ENCODE measurements at regions not wholly inside any gene's neighbourhood (a gene's known extent, or its start where the extent isn't known, plus 50 kb on each side); places are given as distances from the start of the nearest gene placed in this dataset.

DNA sequence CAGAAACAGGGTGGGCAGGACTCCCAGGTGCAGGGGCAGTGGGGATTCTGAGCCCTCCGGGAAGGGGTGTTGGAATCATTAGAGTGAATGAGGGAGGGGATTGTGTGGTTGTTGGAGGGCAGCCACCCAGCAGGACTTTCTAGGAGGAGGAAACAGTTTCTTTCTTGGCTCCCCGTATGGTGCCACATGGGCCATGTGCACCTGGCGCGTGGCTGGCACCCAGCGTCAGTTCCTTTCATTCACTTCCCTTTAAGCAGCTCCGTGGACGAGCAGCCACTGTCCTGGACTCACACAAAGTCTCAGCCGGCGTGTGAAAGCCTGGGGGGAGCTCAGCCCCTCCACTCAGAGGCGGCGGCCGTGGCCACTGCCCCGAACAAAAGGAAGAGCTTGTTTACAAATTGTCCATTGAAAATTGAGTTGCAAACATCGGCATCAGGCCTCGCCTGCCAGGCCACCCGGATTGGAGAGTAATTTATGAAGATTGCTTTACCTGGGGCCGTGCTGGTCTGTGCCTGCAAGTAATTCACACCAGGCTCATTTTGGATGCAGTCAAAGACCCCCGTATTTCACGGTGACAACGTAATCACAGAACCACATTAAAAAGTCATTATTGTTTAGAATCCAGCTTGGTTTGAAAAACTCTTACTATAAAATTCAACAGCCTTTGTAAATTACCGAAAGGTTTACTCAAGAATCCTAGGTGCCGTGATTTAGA, 101.7 kb upstream of the C14orf180 start:
- Histone ChIP-seq H3K4me1 (ENCODE audit: control insufficient read depth in 2 of 3, insufficient read depth in 2 of 3, low read depth in 1 of 3, low read length in 3 of 3) (no peaks in the 10 kb centered on the region), H3K27ac (ENCODE audit: low read depth in 2 of 2, low read length in 2 of 2) (no peak overlapping the region), H3K4me3 (ENCODE audit: low read length in 3 of 3) (no peak overlapping the region), H3K36me3 (ENCODE audit: control insufficient read depth in 2 of 3, insufficient read depth in 3 of 3, low read length in 3 of 3) (no peaks in the 10 kb centered on the region), H3K9ac (ENCODE audit: low read length in 3 of 3) (no peak overlapping the region), H3K27me3 (ENCODE audit: control insufficient read depth, insufficient read depth, low read length) (no peaks in the 10 kb centered on the region), H3K9me3 (ENCODE audit: control insufficient read depth in 2 of 3, insufficient read depth in 1 of 3, low read length in 3 of 3) (peaks cover 0 to 4% (median 0%) of the 10 kb centered on the region in 3 donors)
- DNase-seq = peak in 3 of 5 donors; percentile 80 to 89 (median 86)
- no peak for FAIRE-seq
- intact Hi-C loops (cut with DNase I) = no loop called here
- no peak for TF ChIP-seq CTCF (IDR thresholded peaks at IDR 0.05; ENCODE audit: borderline replicate concordance, extremely low read depth, insufficient read depth)

DNA sequence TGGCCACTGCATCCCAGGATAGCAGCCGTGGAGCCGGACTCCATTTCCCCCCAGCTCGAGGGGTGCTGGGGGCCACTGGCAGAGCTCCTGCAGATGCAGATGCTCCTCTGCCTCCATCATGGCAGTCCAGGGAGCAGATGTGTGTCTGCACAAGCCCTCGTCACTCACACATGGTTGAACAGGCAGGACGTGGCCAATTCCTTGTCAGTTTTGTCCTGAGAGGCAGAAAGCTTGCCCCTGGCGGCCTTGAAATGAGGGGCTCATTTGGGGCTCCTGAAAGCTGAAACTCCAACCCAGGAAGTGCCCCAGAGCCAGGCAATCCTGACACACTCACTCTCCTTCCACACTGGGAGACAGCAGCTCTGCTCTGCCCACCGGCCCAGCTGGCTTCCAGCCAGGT, 100.9 kb upstream of the C14orf180 start:
- intact Hi-C loops (cut with DNase I) = no loop called here
- no peak for TF ChIP-seq CTCF (IDR thresholded peaks at IDR 0.05; ENCODE audit: borderline replicate concordance, extremely low read depth, insufficient read depth)
- H3K36me3 ChIP-seq (ENCODE audit: control insufficient read depth in 2 of 3, insufficient read depth in 3 of 3, low read length in 3 of 3) = no peaks in the 10 kb centered on the region
- H3K4me3 ChIP-seq (ENCODE audit: low read length in 3 of 3) = no peak overlapping the region
- peaks cover 0 to 4% (median 0%) of the 10 kb centered on the region in 3 donors for H3K9me3 ChIP-seq (ENCODE audit: control insufficient read depth in 2 of 3, insufficient read depth in 1 of 3, low read length in 3 of 3)
- DNase-seq (peak in 2 of 5 donors; percentile 4 to 7), FAIRE-seq (no peak)
- H3K9ac ChIP-seq (ENCODE audit: low read length in 3 of 3) = no peak overlapping the region
- H3K4me1 ChIP-seq (ENCODE audit: control insufficient read depth in 2 of 3, insufficient read depth in 2 of 3, low read depth in 1 of 3, low read length in 3 of 3) = no peaks in the 10 kb centered on the region
- no peaks in the 10 kb centered on the region for H3K27me3 ChIP-seq (ENCODE audit: control insufficient read depth, insufficient read depth, low read length)
- no peak overlapping the region for H3K27ac ChIP-seq (ENCODE audit: low read depth in 2 of 2, low read length in 2 of 2)

DNA sequence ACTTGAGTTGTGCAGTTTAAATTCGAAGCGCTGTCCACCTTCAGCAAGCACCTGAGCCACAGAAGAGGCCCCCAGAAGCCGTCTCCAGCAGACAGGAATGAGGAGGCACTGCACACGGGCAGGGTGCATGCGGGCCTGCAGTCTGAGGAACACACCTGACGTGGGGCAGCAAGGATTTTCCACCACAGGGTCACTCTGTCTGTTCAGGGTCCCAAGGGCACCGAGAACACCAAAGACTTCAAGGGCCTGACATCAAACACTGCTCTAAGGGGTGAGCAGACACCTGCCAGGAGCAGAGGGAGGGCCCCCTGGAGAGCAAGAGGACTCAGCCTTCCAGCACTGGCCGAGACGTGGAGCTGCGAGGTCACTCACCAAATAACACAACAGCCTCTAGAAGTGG, 99.7 kb upstream of the C14orf180 start:
- Histone ChIP-seq H3K27ac (ENCODE audit: low read depth in 2 of 2, low read length in 2 of 2) (no peak overlapping the region), H3K27me3 (ENCODE audit: control insufficient read depth, insufficient read depth, low read length) (no peaks in the 10 kb centered on the region), H3K4me3 (ENCODE audit: low read length in 3 of 3) (no peak overlapping the region), H3K36me3 (ENCODE audit: control insufficient read depth in 2 of 3, insufficient read depth in 3 of 3, low read length in 3 of 3) (no peaks in the 10 kb centered on the region), H3K9ac (ENCODE audit: low read length in 3 of 3) (no peak overlapping the region), H3K4me1 (ENCODE audit: control insufficient read depth in 2 of 3, insufficient read depth in 2 of 3, low read depth in 1 of 3, low read length in 3 of 3) (no peaks in the 10 kb centered on the region), H3K9me3 (ENCODE audit: control insufficient read depth in 2 of 3, insufficient read depth in 1 of 3, low read length in 3 of 3) (peaks cover 0 to 4% (median 0%) of the 10 kb centered on the region in 3 donors)
- FAIRE-seq (no peak), DNase-seq (no peak)
- no peak for TF ChIP-seq CTCF (IDR thresholded peaks at IDR 0.05; ENCODE audit: borderline replicate concordance, extremely low read depth, insufficient read depth)
- intact Hi-C loops (cut with DNase I) = no loop called here
